Muscle layer of colon (tissue), 2 donors: ENCODE measurements at regions not wholly inside any gene's neighbourhood (a gene's known extent, or its start where the extent isn't known, plus 50 kb on each side); places are given as distances from the start of the nearest gene placed in this dataset.
"Not testable (repeated sequence)": the region's sequence is repeated elsewhere in the genome, so short reads cannot be mapped to it uniquely, and the experiment has no call there.

Source experiments
- H3K27ac ChIP-seq: one replicate; pipeline ENCODE4 v1.7.0; 2013; ENCODE audit warnings: low read depth, mild to moderate bottlenecking, low read length, moderate library complexity
- H3K27me3 ChIP-seq, 2 donors: one replicate each; pipeline ENCODE4 v1.7.0; 2013; ENCODE audit warnings: low read length in 2 of 2, mild to moderate bottlenecking in 2 of 2; ENCODE audit not compliant: insufficient read depth in 2 of 2, control insufficient read depth in 1 of 2
- H3K36me3 ChIP-seq: one replicate; pipeline ENCODE4 v1.7.0; 2013; ENCODE audit warnings: mild to moderate bottlenecking, low read length; ENCODE audit not compliant: insufficient read depth
- H3K4me1 ChIP-seq: one replicate; pipeline ENCODE4 v1.7.0; 2013; ENCODE audit warnings: mild to moderate bottlenecking, low read length; ENCODE audit not compliant: insufficient read depth
- H3K4me3 ChIP-seq, 2 donors: one replicate each; pipeline ENCODE4 v1.7.0; 2013; ENCODE audit warnings: low read length in 2 of 2, low read depth in 1 of 2, mild to moderate bottlenecking in 1 of 2, moderate library complexity in 1 of 2
- H3K9ac ChIP-seq: one replicate; pipeline ENCODE4 v1.7.0; 2013; ENCODE audit warnings: low read length
- H3K9me3 ChIP-seq: one replicate; pipeline ENCODE4 v1.7.0; 2013; ENCODE audit warnings: mild to moderate bottlenecking, low read length
- donor health status: abdominal sarcoma.
- donor health status: Adenocarcinoma of cecum.

DNA sequence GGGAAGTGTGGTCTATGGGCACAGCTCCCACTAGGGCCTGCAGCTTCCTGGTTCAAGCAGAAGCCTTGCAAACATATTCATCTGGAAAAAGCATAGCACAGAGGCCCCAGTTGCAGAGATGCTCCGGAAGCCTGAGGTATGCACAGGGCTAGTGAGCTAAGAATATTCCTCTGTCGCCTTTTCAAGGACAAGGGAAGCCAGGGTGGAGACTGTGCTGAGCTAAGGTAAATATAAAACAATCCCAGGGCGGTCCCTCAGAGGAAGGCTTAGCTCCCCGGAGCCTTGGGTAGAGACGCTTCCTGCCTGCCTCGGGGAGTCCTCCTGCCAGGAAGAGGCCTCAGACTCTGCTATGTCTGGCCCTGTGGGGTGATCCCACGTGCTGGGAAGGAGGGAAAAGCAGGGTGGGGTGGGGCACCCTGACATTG, 134.8 kb upstream of the FOXA2 start:
- Histone ChIP-seq H3K27me3 (no peaks in the 10 kb centered on the region), H3K4me1 (no peaks in the 10 kb centered on the region), H3K9ac (no peak overlapping the region), H3K27ac (no peak overlapping the region), H3K9me3 (no peaks in the 10 kb centered on the region), H3K36me3 (no peaks in the 10 kb centered on the region), H3K4me3 (no peak overlapping the region)

DNA sequence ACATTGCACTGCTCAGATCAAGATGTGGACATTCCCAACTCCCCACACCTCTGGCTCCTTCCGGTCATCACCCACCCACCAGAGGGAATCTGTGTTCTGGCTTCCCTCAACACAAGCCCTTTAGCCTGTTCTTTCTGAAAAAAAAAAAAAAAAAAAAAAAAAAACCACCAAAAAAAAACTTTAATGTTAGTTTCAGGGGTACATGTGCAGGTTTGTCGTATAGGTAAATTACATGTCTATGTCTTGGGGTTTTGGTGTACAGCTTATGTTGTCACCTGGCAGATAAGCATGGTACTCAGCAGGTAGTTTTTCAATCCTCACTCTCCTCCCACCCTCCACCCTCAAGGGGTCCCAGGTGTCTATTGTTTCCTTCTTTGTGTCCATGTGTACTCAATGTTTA, 135.8 kb upstream of the FOXA2 start:
- Histone ChIP-seq H3K27ac (no peak overlapping the region), H3K4me1 (no peaks in the 10 kb centered on the region), H3K27me3 (no peaks in the 10 kb centered on the region), H3K4me3 (no peak overlapping the region), H3K36me3 (no peaks in the 10 kb centered on the region), H3K9me3 (no peaks in the 10 kb centered on the region), H3K9ac (no peak overlapping the region)

DNA sequence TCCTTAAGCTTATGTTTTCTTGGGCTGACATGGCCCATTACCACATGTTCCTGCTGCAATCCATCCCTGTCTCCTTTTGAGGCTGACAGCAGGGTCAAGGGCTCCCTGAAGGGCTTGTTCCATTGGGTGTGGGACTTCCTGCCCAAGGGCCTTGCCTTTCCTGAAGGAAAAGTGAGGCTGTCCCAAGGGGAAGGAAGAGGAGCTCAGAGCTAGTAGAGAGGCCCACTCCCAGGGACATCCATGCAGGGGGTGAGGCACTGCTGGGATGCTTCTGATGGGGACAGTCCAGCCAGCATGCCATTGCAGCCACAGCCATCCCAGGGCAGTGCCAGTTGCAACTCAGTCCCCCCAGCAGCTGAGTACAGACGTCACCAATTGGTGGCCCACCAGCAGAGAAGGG, 138.4 kb upstream of the FOXA2 start:
- no peak overlapping the region for H3K27ac ChIP-seq
- H3K4me1 ChIP-seq = no peaks in the 10 kb centered on the region
- H3K4me3 ChIP-seq = no peak overlapping the region
- H3K27me3 ChIP-seq = no peaks in the 10 kb centered on the region
- H3K36me3 ChIP-seq = no peaks in the 10 kb centered on the region
- no peaks in the 10 kb centered on the region for H3K9me3 ChIP-seq
- no peak overlapping the region for H3K9ac ChIP-seq

DNA sequence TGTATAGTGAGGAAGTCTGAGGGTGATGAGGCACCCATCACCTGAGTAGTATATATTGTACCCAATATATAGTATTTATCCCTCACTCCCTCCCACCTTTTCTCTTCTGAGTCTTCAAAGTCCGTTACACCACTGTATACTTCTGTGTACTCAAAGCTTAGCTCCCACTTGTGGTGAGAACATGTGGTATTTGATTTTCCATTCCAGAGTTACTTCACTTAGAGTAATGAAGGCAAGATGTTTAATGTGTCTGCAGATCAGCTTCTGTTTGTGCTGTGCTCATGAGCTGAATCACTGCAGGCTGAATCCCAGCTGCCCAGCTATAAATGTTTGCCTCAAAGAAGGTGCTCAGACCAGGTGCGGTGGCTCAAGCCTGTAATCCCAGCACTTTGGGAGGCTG, 139.3 kb upstream of the FOXA2 start:
- Histone ChIP-seq H3K36me3 (no peaks in the 10 kb centered on the region), H3K4me1 (no peaks in the 10 kb centered on the region), H3K9me3 (no peaks in the 10 kb centered on the region), H3K27ac (no peak overlapping the region), H3K9ac (no peak overlapping the region), H3K27me3 (no peaks in the 10 kb centered on the region), H3K4me3 (no peak overlapping the region)

DNA sequence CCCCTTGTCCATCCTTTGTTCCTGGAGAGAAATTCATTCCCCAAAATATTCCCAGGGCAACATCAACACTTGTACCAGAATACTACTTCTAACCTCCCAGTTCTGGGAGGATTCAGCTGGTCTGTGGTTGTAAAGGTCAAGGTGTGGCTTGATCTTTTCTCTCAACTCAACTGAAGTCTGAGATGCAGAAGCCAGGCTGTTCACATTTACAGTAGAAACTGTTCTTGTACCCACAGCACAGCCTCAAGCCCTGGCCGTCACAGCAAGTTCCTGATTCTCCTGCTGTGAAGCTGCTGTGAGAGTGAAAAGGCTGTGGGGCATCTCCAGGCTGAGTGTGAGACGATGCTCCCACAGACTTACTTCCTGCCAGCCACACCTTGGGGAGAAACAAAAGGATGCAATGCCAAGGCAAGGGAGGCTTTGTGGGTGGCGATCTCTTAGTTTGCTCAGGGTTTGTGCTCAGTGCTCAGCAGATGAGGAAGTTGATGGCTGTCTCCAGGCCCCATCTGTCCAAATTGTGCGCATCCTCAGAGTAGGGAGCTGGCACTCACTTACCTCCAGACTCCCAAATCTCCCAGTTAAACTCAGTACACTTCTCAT, 143.9 kb upstream of the FOXA2 start:
- no peaks in the 10 kb centered on the region for H3K9me3 ChIP-seq
- no peaks in the 10 kb centered on the region for H3K4me1 ChIP-seq
- no peaks in the 10 kb centered on the region for H3K36me3 ChIP-seq
- no peak overlapping the region for H3K9ac ChIP-seq
- H3K4me3 ChIP-seq = no peak overlapping the region
- no peak overlapping the region for H3K27ac ChIP-seq
- H3K27me3 ChIP-seq = no peaks in the 10 kb centered on the region

DNA sequence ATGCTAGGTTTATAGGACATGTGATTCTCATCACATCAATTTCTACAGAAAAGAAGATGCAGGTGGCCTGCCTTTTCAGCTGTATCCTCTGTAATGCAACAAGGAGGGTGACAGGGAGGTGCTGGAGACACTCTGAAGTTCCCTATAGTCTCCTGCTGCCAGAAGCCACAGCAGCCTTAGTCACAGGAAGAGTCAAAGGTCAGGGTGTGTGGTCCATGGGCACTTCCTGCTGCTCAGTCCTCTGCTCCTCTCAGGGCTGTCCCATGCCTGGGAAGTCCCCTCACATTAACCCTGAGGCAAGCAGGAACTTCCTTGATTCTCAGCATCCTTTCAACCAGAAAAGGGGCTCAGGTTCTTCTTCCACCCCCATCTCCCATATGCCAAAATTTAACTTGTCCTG, 144.8 kb upstream of the FOXA2 start:
- Histone ChIP-seq H3K27me3 (no peaks in the 10 kb centered on the region), H3K9ac (no peak overlapping the region), H3K4me3 (no peak overlapping the region), H3K36me3 (no peaks in the 10 kb centered on the region), H3K4me1 (no peaks in the 10 kb centered on the region), H3K9me3 (no peaks in the 10 kb centered on the region), H3K27ac (no peak overlapping the region)

DNA sequence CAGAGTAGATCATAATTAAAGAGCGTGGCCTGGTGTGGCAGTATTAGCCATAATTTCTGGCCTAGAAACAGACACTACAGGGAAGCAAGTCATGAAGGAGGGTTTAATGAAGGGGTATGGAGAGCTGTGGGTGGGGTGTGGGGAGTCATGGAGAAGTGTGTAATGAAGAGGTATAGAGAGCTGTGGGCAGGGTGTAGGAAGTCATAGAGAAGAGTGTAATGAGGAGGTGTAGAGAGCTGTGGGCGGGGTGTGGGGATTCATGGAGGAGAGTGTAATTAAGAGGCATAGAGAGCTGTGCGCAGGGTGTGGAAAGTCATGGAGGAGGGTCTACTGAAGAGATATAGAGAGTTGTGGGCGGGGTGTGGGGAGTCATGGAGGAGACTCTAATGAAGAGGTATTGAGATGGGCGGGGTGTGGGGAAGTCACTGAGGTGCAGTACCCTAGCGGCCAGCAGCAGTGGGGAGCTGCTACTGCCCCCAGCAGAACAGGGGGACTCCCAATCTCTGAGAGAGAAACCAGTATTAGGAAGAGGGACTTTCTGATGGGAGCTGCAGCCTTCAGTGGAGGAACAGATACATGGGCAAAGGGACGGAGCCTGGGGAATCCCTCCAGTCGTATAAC, 145.4 kb upstream of the FOXA2 start:
- H3K27ac ChIP-seq = no peak overlapping the region

DNA sequence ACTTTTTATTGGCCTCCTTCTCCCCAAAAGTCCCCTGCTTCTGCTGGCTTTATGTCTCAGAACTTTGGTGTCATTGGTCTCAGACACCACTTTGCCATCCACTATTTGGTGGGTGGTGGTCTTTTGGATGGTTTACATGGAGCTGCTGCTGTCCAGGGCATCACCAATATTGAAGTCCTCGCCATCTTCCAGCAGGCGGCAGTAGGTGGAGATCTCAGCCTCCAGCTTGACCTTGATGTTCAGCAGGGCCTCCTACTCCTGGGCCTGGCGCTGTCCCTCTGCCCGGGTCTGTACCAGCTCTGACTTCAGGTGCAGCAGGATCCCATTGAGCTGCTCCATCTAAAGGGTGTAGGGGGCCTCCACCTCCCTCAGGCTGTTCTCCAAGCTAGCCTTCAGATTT, 148.4 kb upstream of the FOXA2 start:
- no peak overlapping the region for H3K27ac ChIP-seq
- H3K9me3 ChIP-seq = no peaks in the 10 kb centered on the region
- no peak overlapping the region for H3K4me3 ChIP-seq
- H3K27me3 ChIP-seq = no peaks in the 10 kb centered on the region
- no peaks in the 10 kb centered on the region for H3K36me3 ChIP-seq
- no peaks in the 10 kb centered on the region for H3K4me1 ChIP-seq
- H3K9ac ChIP-seq = no peak overlapping the region

More for the DNA sequence above, 145.4 kb upstream of the FOXA2 start:
- Histone ChIP-seq H3K9me3 (no peaks in the 10 kb centered on the region), H3K27me3 (no peaks in the 10 kb centered on the region), H3K9ac (no peak overlapping the region), H3K4me1 (no peaks in the 10 kb centered on the region), H3K36me3 (no peaks in the 10 kb centered on the region), H3K4me3 (no peak overlapping the region)

DNA sequence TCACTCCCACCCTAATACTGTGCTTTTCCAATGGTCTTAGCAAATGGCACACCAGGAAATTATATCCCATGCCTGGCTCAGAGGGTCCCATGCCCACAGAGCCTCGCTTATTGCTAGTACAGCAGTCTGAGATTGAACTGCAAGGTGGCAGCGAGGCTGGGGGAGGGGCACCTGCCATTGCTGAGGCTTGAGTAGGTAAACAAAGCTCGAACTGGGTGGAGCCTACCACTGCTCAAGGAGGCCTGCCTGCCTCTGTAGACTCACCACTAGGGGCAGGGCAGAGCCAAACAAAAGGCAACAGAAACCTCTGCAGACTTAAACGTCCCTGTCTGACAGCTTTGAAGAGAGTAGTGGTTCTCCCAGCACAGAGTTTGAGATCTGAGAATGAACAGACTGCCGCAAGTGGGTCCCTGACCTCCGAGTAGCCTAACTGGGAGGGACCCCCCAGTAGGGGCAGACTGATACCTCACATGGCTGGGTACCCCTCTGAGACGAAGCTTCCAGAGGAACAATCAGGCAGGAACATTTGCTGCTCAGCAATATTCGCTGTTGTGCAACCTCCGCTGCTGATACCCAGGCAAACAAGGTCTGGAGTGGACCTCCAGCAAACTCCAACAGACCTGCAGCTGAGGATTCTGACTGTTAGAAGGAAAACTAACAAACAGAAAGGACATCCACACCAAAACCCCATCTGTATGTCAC, 150.7 kb upstream of the FOXA2 start:
- not testable (repeated sequence) for H3K4me1 ChIP-seq, H3K9me3 ChIP-seq, H3K36me3 ChIP-seq, H3K27ac ChIP-seq, H3K27me3 ChIP-seq, H3K4me3 ChIP-seq, H3K9ac ChIP-seq

DNA sequence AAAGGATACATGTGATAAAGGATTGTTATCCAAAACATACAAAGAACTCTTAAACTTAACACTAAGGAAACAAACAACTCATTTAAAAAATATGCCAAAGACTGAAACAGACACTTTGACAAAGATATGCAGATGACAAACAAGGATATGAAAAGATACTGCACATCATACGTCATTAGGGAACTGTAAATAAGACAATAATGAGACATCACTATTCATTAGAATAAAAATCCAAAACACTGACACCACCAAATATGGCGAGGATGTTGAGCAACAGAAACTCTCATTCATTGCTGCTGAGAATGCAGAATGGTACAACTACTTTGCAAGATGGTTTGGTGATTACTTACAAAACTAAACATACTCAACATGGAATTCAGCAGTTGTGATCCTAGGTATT, 156.5 kb upstream of the FOXA2 start:
- Histone ChIP-seq H3K27me3 (no peaks in the 10 kb centered on the region), H3K27ac (no peak overlapping the region), H3K9me3 (no peaks in the 10 kb centered on the region)

DNA sequence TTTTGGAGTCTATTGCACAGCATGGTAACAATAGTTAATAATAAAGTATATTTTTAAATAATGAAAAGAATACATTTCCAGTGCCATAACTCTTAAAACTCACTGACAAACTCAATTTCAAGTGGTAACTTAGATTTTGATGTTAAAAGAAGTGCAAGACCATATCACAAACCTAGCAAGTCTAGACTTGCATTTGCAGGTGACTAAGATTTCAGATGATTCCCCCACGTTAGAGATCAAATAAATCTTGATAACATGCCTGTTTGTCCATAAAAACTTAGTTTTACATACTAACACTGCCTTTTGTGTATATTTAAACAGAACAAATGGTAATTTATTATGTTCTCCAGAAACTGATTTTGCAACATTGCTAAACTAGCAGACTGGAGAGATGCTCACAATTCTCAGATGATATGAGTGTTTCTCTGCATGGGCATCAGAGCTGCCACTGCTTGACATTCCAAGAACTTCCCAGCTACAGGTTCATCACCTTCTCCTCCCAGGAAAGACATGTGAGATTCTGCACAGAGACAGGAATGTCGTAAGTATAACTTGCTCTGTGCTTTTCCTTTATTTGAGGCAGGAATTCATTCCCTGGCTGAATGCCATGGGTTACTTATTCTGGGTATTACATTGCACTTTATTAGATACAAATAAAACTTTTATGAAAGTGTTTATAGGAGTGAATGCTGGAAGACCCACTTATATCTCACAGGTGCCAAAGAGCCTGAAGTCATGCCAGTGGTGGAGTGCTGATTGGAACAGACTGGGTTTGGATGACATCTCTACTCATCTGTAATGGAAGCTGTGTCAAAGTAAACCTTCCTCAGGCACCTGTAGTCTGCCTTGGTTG, 160.2 kb upstream of the FOXA2 start:
- Histone ChIP-seq H3K9me3 (no peaks in the 10 kb centered on the region), H3K4me3 (no peak overlapping the region), H3K36me3 (no peaks in the 10 kb centered on the region), H3K4me1 (no peaks in the 10 kb centered on the region), H3K27ac (no peak overlapping the region), H3K27me3 (no peaks in the 10 kb centered on the region), H3K9ac (no peak overlapping the region)

More for the DNA sequence above, 156.5 kb upstream of the FOXA2 start:
- Histone ChIP-seq H3K4me1 (no peaks in the 10 kb centered on the region), H3K36me3 (no peaks in the 10 kb centered on the region), H3K4me3 (no peak overlapping the region), H3K9ac (no peak overlapping the region)
